SKM-1 treated with dmso at 0.1 percent for 144 hours (cell line): ENCODE measurements at regions not wholly inside any gene's neighbourhood (a gene's known extent, or its start where the extent isn't known, plus 50 kb on each side); places are given as distances from the start of the nearest gene placed in this dataset.
"Not testable (repeated sequence)": the region's sequence is repeated elsewhere in the genome, so short reads cannot be mapped to it uniquely, and the experiment has no call there.

Source experiments
- DNase-seq: peaks from one replicate; lab custom pipeline; 2025; ENCODE audit not compliant: unreplicated experiment; lab: John Stamatoyannopoulos, UW

GRCh38 chr2:132271794-132272193 lies 110.0 kb upstream of the ANKRD30BL start:
- DNase-seq: not testable (repeated sequence)

DNA sequence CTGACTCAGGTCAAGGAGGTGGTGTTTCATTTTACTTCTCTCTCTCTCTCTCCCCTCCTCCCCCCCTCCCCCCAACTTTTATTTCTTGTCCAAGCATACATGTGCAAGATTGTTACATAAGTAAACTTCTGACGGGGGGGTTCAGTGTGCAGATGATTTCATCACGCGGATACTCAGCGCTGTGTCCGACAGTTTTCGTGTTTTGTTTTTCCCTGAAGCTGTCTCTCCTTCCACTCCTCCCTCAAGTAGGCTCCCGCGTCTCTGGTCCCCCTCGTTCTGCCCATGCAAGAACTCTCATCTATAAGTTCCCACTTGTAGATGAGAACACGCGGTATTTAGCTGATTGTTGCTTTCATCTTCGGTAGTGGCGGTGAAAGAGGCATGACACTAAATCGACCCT lies 111.0 kb upstream of the ANKRD30BL start:
- DNase-seq: no peak

DNA sequence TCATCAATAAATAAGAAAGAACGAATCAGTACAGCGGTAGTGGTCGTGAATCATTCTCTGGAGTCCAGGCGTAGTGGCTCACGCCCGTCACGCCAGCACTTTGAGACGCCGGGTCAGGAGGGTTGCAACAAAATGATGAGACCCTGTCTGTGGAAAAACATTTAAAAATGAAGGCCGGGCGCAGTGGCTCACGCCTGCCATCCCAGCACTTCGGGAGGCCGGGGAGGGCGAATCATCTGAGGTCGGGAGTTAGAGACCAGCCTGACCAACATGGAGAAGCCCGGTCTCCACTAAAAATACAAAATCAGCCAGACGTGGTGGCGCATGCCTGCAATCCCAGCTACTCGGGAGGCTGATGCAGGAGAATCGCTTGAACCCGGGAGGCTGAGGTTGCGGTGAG lies 111.8 kb upstream of the ANKRD30BL start:
- not testable (repeated sequence) for DNase-seq

- DNase-seq: no peak
Observed at GRCh38 chr2:132274000-132274399, 112.2 kb upstream of the ANKRD30BL start.

DNA sequence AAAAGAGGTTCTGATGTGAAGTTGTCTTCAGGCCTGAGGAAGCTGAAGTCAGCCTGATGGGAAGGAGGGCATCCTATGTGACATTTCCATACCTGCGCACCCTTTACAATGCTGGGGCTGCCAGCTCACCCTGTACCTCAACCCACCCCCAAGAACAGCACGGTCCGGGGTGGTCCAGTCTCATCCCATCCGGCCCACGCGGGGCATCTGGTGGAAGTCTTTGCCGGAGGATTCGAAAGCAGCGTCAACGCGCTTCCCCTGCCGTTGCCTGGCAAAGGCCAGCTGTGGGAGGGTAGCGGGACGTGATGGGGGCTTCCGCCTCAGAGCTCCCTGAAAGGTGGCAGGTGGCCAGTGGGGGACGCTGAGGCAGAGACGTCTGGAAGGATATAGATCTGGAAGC lies 113.6 kb upstream of the ANKRD30BL start:
- no peak for DNase-seq

DNA sequence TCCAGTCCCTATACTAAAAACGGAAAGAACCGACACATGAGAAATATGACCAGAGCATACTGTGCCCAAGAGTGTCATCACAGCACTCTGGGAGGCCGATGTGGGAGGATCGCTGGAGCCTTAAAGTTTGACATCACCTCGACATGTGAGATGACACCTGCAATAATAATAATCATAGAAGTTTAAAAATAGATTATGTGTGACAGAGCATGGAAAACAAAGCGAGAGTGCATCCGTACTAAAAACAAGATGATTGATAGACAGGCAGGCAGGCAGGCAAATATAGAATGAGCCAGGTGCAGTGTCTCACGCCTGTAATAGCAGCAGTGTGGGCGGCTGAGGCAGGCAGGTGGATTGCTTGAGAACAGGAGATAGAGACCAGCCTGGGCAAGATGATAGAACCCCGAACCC lies 114.8 kb upstream of the ANKRD30BL start:
- no peak for DNase-seq

- no peak for DNase-seq
Observed at GRCh38 chr2:132278267-132278666, 116.5 kb upstream of the ANKRD30BL start.

GRCh38 chr2:132279344-132279743 lies 117.6 kb upstream of the ANKRD30BL start:
- no peak for DNase-seq

- DNase-seq: no peak
Observed at GRCh38 chr2:132279930-132280615, 118.3 kb upstream of the ANKRD30BL start.

GRCh38 chr2:132280912-132281311 lies 119.2 kb upstream of the ANKRD30BL start:
- no peak for DNase-seq

- not testable (repeated sequence) for DNase-seq
Observed at GRCh38 chr2:132282104-132282503, 120.4 kb upstream of the ANKRD30BL start.

GRCh38 chr2:132282911-132283310 lies 121.2 kb upstream of the ANKRD30BL start:
- DNase-seq: no peak

DNA sequence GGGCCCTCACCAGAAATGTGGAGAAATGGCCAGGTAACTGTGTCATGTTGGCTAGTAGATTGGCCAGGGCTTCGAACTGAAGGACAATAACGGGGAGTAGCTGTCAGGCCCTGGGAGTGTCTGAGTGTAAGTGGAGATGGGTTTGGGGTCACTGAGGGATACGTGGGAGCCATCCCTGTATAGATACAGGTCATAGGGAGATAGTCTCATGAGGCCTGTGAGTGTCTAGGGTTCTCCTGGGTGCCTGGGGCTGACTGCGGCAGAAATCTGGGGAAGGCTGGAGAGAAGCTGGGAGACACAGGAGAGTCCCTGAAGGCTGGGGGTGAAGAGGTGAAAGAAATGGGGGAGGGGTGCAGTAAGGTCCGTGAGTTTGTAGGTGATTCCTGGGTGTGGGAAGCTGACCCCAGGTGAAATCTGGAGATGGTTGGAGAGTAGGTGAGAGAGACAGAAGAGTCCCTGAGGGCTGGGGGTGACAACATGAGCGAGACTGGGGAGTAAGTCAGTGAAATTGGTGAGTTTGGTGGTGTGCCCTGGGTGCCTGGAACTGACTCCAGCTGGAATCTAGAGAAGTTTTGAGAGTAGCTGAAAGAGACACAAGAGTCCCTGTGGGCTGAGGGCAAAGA lies 124.6 kb upstream of the ANKRD30BL start:
- not testable (repeated sequence) for DNase-seq

- DNase-seq: not testable (repeated sequence)
Observed at GRCh38 chr2:132287910-132288309, 126.2 kb upstream of the ANKRD30BL start.

DNA sequence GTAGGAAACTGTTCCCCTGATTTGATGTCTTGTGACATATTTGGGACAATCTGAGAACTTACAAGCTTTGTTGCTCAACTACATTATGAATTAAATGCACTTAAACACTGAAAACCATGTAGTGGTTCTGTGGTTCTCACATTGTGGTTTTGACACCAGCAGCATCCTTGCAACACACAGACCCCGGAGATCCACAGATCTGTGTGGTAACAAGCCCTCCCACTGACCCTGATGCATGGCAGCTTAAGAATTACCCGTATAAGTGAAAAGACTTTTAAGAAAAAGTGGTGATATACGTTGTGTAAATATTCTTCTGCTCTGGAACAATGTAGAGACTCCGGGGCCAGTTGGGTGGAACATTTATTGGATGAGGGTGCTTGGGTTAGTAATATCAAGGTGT lies 127.4 kb upstream of the ANKRD30BL start:
- not testable (repeated sequence) for DNase-seq

DNA sequence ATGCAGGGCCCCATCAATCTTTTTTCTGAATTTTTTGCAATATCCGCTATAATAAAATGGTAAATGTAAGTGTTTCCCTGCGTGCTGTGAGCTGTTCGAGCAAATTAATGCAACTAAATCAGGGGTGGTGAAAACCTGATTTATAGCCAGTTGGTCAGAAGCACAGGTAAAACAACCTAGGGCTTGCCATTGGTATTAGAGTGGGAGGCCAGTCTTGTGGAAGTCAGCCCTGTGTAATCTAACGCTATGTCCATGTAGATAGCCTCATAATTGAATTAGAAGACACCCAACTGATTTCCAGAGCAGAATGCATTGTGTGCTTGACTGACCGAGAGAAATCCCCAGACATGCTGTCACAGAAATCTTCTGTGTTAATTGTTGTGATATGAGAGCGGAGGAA lies 126.8 kb upstream of the GPR39 start:
- not testable (repeated sequence) for DNase-seq

DNA sequence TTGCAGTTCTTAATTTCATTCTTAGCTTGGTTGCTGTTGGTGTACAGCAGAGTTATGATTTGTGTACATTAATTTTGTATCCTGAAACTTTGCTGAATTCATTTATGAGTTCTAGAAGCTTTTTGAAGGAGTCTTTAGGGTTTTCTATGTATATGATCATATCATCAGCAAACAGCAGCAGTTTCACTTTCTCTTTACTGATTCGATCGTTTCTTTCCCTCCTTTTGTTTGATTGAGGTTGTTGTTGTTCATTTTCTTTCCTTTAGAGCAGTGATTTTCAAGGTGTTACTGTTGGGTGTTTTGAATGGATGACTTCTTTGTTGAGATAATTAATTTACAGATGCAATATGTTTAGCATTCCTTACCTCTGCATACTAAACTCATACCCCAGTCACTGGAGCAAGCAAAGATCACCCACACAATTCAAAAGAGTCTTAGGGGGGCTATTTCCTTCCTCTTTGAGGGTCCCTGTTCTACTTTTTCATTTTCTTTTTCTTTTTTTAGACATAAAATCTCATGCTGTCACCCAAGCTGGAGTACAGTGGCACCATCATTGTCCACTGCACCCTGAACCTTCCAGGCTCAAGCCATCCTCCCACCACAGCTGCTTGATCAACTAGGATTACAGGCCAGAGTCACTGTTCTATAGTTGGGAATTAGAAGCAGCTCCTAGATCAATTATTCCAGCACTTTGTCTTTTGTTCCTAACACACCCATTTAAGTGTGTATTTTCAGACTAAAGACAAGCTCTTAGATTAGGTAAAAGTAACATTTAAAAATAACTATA lies 115.8 kb upstream of the GPR39 start:
- DNase-seq: not testable (repeated sequence)

GRCh38 chr2:132304661-132305380 lies 111.8 kb upstream of the GPR39 start:
- not testable (repeated sequence) for DNase-seq

DNA sequence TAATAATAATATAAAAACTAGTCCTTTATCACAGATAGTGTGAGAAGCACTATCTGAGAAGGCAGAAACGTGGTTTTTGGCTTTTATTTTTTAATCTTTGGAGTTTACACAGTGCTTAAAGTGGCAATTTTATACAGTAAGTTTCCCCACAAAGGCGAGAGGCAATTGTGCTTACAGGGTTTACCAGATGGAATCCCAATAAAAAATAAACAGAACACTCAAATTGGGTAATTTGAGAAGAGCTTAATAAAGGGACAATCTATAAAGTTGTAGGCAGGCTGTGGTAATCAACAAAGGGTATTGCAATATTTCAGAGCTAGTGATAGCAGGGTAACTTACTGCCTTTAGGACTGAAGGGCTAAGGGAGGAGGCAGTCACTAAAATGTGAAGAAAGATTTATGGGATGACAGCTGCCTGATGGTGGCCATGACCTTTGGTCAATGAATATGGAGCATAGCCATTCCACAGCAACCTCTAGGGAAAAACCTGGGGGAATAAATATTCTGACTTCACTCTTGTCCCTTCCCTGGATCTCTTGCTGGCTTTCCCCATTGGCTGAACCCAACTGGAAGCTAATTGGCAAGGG lies 108.9 kb upstream of the GPR39 start:
- not testable (repeated sequence) for DNase-seq

- DNase-seq: not testable (repeated sequence)
Observed at GRCh38 chr2:132309203-132309602, 107.4 kb upstream of the GPR39 start.

DNA sequence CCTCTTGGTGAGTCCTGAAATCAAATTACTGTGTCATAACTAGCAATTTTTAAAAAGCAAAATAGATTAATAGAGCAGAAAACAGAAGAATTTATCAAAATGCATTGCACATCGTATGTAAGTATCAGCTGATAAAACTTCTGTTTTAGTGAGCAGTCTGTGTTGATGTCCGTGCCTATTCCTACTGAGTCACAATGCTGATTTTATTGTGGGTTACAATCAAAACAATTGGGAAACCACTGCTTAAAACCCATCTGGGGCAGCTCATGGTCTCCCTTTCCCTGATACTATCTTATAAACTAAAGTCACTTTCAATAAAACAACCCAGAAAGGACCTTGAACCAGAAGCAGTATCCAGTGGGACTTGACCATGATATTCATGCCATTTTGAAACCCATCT lies 101.1 kb upstream of the GPR39 start:
- not testable (repeated sequence) for DNase-seq
